ENCODE measurements at regions not wholly inside any gene's neighbourhood (a gene's known extent, or its start where the extent isn't known, plus 50 kb on each side); places are given as distances from the start of the nearest gene placed in this dataset.

DNA sequence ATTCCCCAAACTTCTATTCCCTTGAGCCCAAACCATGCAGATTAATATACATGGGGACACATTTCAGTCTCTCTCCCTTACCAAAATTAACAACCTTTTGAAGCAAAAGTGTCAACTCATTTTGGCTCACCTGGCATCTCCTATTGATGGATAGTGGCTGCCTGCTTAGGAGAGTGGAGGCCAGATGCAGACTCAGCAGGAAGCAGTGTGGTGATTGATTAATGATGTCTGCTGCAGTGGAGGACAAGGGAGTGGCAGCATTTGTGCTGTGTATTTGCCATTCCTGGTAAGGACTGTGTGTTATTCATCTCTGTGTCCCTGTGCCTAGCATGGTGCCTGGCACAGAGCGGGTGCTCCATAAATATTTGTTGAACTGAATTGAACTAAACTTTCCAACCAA, 590.1 kb downstream of the RAB28 start:
- Histone ChIP-seq H4K8ac (ENCODE audit: low read depth in 2 of 2, low read length in 2 of 2) (no peak overlapping the region), H4K91ac (ENCODE audit: insufficient read depth, low read depth, low read length) (no peak overlapping the region), H2AK5ac (ENCODE audit: low read depth, low read length) (no peak overlapping the region), H2AK9ac (replicated peaks; ENCODE audit: low read depth, low read length, poor library complexity) (no peak overlapping the region), H3K14ac (replicated peaks; ENCODE audit: low read depth, low read length) (no peak overlapping the region), H3K36me3 (ENCODE audit: control insufficient read depth, insufficient read depth, low read length) (no peaks in the 10 kb centered on the region), H2BK5ac (ENCODE audit: low read depth, low read length, poor library complexity, severe bottlenecking) (no peak overlapping the region), H3K4me2 (ENCODE audit: low read depth, low read length) (no peak overlapping the region), H3K9me1 (ENCODE audit: insufficient read depth, low read length) (no peaks in the 10 kb centered on the region), H3K9me3 (ENCODE audit: control insufficient read depth, insufficient read depth, low read length) (peaks cover 13% of the 10 kb centered on the region), H3K18ac (ENCODE audit: low read depth, low read length) (no peak overlapping the region), H2BK20ac (ENCODE audit: low read depth, low read length) (no peak overlapping the region), H3K56ac (ENCODE audit: extremely low read depth, insufficient read depth, low read length) (no peak overlapping the region), H3K4me3 (ENCODE audit: insufficient read depth, low read depth, low read length) (no peak overlapping the region), H2BK15ac (ENCODE audit: low read depth, low read length) (no peak overlapping the region), H2AFZ (replicated peaks; ENCODE audit: low read length, poor library complexity) (no peak overlapping the region), H4K5ac (ENCODE audit: low read depth, low read length) (no peak overlapping the region), H3K4ac (ENCODE audit: low read depth, low read length) (no peak overlapping the region), H3K4me1 (ENCODE audit: control insufficient read depth, insufficient read depth, low read length) (no peaks in the 10 kb centered on the region), H3K9ac (ENCODE audit: low read depth, low read length) (no peak overlapping the region), H2BK120ac (ENCODE audit: low read depth, low read length) (no peak overlapping the region), H3K23ac (ENCODE audit: low read depth, low read length) (no peak overlapping the region), H3K27me3 (ENCODE audit: control insufficient read depth, insufficient read depth, low read length) (no peaks in the 10 kb centered on the region), H4K20me1 (ENCODE audit: insufficient read depth, low read length) (no peaks in the 10 kb centered on the region), H3K79me1 (ENCODE audit: low read depth in 1 of 2, low read length in 2 of 2) (no peaks in the 10 kb centered on the region), H3K27ac (ENCODE audit: insufficient read depth, low read length) (no peak overlapping the region)
- WGBS, 2 experiments (ENCODE audit: extremely low coverage in 2 of 2, insufficient read length in 1 of 2) = no CpG with 5 or more reads among the region's 1 CpG
- dilution Hi-C loops (cut with HindIII; ENCODE audit: low sequenced_read_pairs, unreplicated experiment) (no loop called here), in situ Hi-C loops (cut with MboI; ENCODE audit: low sequenced_read_pairs) (no loop called here), intact Hi-C loops (cut with micrococcal nuclease) (no loop called here)
- DNase-seq = no peak
- no TSS peak for BruUV-seq (replicated peaks)
- ChIA-PET CTCF (no interaction called here), POLR2A (ENCODE audit: unreplicated experiment) (no interaction called here)
- TF ChIP-seq CHD1 (IDR thresholded peaks at IDR 0.05; ENCODE audit: low read depth, low read length) = no peak
- TF ChIP-seq, protein P1, sequence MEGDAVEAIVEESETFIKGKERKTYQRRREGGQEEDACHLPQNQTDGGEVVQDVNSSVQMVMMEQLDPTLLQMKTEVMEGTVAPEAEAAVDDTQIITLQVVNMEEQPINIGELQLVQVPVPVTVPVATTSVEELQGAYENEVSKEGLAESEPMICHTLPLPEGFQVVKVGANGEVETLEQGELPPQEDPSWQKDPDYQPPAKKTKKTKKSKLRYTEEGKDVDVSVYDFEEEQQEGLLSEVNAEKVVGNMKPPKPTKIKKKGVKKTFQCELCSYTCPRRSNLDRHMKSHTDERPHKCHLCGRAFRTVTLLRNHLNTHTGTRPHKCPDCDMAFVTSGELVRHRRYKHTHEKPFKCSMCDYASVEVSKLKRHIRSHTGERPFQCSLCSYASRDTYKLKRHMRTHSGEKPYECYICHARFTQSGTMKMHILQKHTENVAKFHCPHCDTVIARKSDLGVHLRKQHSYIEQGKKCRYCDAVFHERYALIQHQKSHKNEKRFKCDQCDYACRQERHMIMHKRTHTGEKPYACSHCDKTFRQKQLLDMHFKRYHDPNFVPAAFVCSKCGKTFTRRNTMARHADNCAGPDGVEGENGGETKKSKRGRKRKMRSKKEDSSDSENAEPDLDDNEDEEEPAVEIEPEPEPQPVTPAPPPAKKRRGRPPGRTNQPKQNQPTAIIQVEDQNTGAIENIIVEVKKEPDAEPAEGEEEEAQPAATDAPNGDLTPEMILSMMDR (conservative IDR thresholded peaks at IDR 0.05; ENCODE audit: low read depth, low read length) = no peak
- no peak for TF ChIP-seq NFE2L2 (IDR thresholded peaks at IDR 0.05; ENCODE audit: low read depth, low read length)
- TF ChIP-seq MAFK (IDR thresholded peaks at IDR 0.05; ENCODE audit: low read depth, low read length) = no peak
- TF ChIP-seq MAZ (IDR thresholded peaks at IDR 0.05; ENCODE audit: borderline replicate concordance, low read depth, low read length) = no peak
- TF ChIP-seq RCOR1 (IDR thresholded peaks at IDR 0.05; ENCODE audit: insufficient replicate concordance, low read length) = no peak
- no peak for TF ChIP-seq POLR2A (IDR thresholded peaks at IDR 0.05; ENCODE audit: low read depth, low read length)
- no peak for TF ChIP-seq MXI1 (IDR thresholded peaks at IDR 0.05; ENCODE audit: borderline replicate concordance, low read depth, low read length)
- no peak for TF ChIP-seq RFX5 (IDR thresholded peaks at IDR 0.05; ENCODE audit: low read depth, low read length)
- TF ChIP-seq, protein P2, sequence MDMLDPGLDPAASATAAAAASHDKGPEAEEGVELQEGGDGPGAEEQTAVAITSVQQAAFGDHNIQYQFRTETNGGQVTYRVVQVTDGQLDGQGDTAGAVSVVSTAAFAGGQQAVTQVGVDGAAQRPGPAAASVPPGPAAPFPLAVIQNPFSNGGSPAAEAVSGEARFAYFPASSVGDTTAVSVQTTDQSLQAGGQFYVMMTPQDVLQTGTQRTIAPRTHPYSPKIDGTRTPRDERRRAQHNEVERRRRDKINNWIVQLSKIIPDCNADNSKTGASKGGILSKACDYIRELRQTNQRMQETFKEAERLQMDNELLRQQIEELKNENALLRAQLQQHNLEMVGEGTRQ (IDR thresholded peaks at IDR 0.05; ENCODE audit: low read depth, low read length) = no peak
- no peak for TF ChIP-seq ELK1 (IDR thresholded peaks at IDR 0.05; ENCODE audit: borderline replicate concordance, low read depth, low read length)
- TF ChIP-seq SMC3 (IDR thresholded peaks at IDR 0.05; ENCODE audit: low read depth, low read length) = no peak
- TF ChIP-seq BHLHE40 (IDR thresholded peaks at IDR 0.05; ENCODE audit: low read depth, low read length) = no peak
- TF ChIP-seq FOS (IDR thresholded peaks at IDR 0.05; ENCODE audit: low read depth, low read length) = no peak
- TF ChIP-seq CEBPB (IDR thresholded peaks at IDR 0.05; ENCODE audit: low read depth, low read length) = no peak
- TF ChIP-seq RAD21 (IDR thresholded peaks at IDR 0.05; ENCODE audit: low read length) = no peak
- ATAC-seq (ENCODE audit: low read depth) = no peak
